Calu3 (cell line): ENCODE measurements at regions not wholly inside any gene's neighbourhood (a gene's known extent, or its start where the extent isn't known, plus 50 kb on each side); places are given as distances from the start of the nearest gene placed in this dataset.
A peak's percentile ranks its signal among the peaks of the same experiment; 100 is the strongest.

ENCODE experiments used
- BruUV-seq: library from RNA; stranded (reverse); fragments of 400-500 nt; replicated peaks from 2 replicates; lab custom pipeline; 2021; lab: Mats Ljungman, UMichigan
- CTCF ChIA-PET: fragments of 300-600 bp; sonication (Branson Sonifier 250); formaldehyde crosslinking; loops from one replicate; lab custom pipeline; 2022; ENCODE audit warnings: antibody characterized with exemption; lab: Charles Lee
- DNase-seq: peaks from one replicate; pipeline ENCODE4 v3.0.0; 2022
- H3K27ac Mint-ChIP-seq: one replicate; pipeline ENCODE4 v1.8.0; 2022; ENCODE audit warnings: mixed read lengths; ENCODE audit not compliant: unreplicated experiment
- H3K27me3 Mint-ChIP-seq: one replicate; pipeline ENCODE4 v1.8.0; 2022; ENCODE audit warnings: mixed read lengths; ENCODE audit not compliant: unreplicated experiment
- H3K36me3 Mint-ChIP-seq: one replicate; pipeline ENCODE4 v1.8.0; 2022; ENCODE audit warnings: mild to moderate bottlenecking, moderate library complexity, mixed read lengths; ENCODE audit not compliant: insufficient read depth, unreplicated experiment
- H3K4me1 Mint-ChIP-seq: one replicate; pipeline ENCODE4 v1.8.0; 2022; ENCODE audit warnings: mild to moderate bottlenecking, low read depth, mixed read lengths; ENCODE audit not compliant: unreplicated experiment
- H3K4me3 Mint-ChIP-seq: one replicate; pipeline ENCODE4 v1.8.0; 2022; ENCODE audit warnings: mild to moderate bottlenecking, low read depth, moderate library complexity, mixed read lengths; ENCODE audit not compliant: unreplicated experiment
- H3K9me3 Mint-ChIP-seq: one replicate; pipeline ENCODE4 v1.8.0; 2022; ENCODE audit warnings: low read depth, mixed read lengths; ENCODE audit not compliant: unreplicated experiment
- CTCF ChIP-seq: fragments of 200-600 bp; IDR thresholded peaks from one replicate; pipeline ENCODE4 v1.8.0; 2022; ENCODE audit warnings: antibody characterized with exemption; ENCODE audit not compliant: unreplicated experiment
- intact Hi-C: fragments of 100-400 bp; cut with micrococcal nuclease; formaldehyde crosslinking; loops from one replicate; pipeline ENCODE4 v1.10.0; 2022; ENCODE audit not compliant: unreplicated experiment

- BruUV-seq: no TSS peak
- Mint-ChIP-seq H3K27ac (peak overlapping the region; percentile 43), H3K9me3 (no peaks in the 10 kb centered on the region), H3K36me3 (no peaks in the 10 kb centered on the region), H3K4me3 (no peak overlapping the region), H3K4me1 (peaks cover 22% of the 10 kb centered on the region), H3K27me3 (no peaks in the 10 kb centered on the region)
- CTCF ChIA-PET: interaction anchor here (0.7 kb wide), 1 partner anchor 383 kb away, joined by 3 read pairs; no protein-coding TSS in a partner anchor
- intact Hi-C loops: no loop called here
- no peak for TF ChIP-seq CTCF
- DNase-seq: no peak
Measured at GRCh38 chr13:44842158-44842557, 147.1 kb downstream of the NUFIP1 start.

GRCh38 chr13:44840131-44840530, 149.1 kb downstream of the NUFIP1 start:
- H3K27me3 Mint-ChIP-seq: no peaks in the 10 kb centered on the region
- H3K4me3 Mint-ChIP-seq: no peak overlapping the region
- H3K9me3 Mint-ChIP-seq: peaks cover under 1% of the 10 kb centered on the region
- H3K27ac Mint-ChIP-seq: no peak overlapping the region
- intact Hi-C loops: no loop called here
- BruUV-seq: no TSS peak
- no peak for TF ChIP-seq CTCF
- H3K4me1 Mint-ChIP-seq: peaks cover 26% of the 10 kb centered on the region
- CTCF ChIA-PET: no interaction called here
- no peaks in the 10 kb centered on the region for H3K36me3 Mint-ChIP-seq
- DNase-seq: no peak

- peaks cover 19% of the 10 kb centered on the region for H3K4me1 Mint-ChIP-seq
- H3K27ac Mint-ChIP-seq: peak overlapping the region; percentile 8
- CTCF ChIA-PET: no interaction called here
- H3K36me3 Mint-ChIP-seq: no peaks in the 10 kb centered on the region
- no peak for TF ChIP-seq CTCF
- DNase-seq: no peak
- intact Hi-C loops: no loop called here
- no peaks in the 10 kb centered on the region for H3K27me3 Mint-ChIP-seq
- no TSS peak for BruUV-seq
- no peak overlapping the region for H3K4me3 Mint-ChIP-seq
- peaks cover 2% of the 10 kb centered on the region for H3K9me3 Mint-ChIP-seq
Measured at GRCh38 chr13:44837250-44837649, 152.0 kb downstream of the NUFIP1 start.

GRCh38 chr13:44834404-44834803, 154.9 kb downstream of the NUFIP1 start:
- no peak for TF ChIP-seq CTCF
- Mint-ChIP-seq H3K36me3 (no peaks in the 10 kb centered on the region), H3K27me3 (no peaks in the 10 kb centered on the region), H3K4me1 (peaks cover 9% of the 10 kb centered on the region), H3K9me3 (peaks cover 2% of the 10 kb centered on the region), H3K27ac (no peak overlapping the region), H3K4me3 (no peak overlapping the region)
- intact Hi-C loops: no loop called here
- DNase-seq: no peak
- CTCF ChIA-PET: no interaction called here
- BruUV-seq: no TSS peak
